Fibroblast of skin of left quadriceps (primary cell): ENCODE measurements at regions not wholly inside any gene's neighbourhood (a gene's known extent, or its start where the extent isn't known, plus 50 kb on each side); places are given as distances from the start of the nearest gene placed in this dataset.
"Not testable (repeated sequence)": the region's sequence is repeated elsewhere in the genome, so short reads cannot be mapped to it uniquely, and the experiment has no call there.

Source experiments
- DNase-seq, 2 experiments: peaks; one replicate each; pipeline ENCODE4 v3.0.0-alpha.2; 2013; ENCODE audit warnings: low read depth in 2 of 2

DNA sequence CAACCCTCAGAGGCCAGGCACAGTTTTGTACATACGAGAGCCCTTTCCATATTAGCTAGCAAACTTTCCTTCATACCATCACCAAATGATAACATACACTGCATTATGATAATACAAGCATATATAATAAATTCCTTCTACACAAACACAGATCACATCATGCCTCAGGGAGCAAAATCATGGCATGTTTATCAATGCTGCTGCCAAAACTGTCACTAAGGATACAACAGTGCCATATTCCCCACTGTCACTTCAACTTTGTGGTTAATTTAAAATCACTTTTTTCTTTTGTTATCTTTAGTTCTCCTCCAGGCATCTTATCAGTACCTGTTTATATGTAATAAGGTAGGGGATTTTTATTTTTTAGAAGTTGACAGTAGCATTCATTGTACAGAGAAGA is 196.3 kb downstream of the EPM2A start:
- no peak for DNase-seq

DNA sequence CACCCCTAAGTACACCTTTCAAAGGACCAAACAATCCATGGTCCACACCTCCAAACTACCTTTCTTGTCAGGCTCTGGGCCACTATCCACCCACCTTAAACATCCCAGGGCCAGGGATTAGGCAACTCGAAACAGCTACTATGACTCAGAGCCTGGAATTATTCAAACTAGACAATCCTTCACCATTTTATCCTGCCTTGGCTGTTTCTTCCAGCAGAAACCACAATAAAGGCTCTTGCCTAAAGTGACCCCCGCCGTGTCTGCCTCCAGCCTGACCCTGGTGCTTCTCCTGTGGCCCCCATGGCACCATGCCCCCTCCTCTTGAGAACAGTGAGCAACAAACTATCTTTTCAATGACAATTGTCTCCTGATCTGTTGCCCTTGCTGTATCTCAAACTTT is 195.5 kb downstream of the EPM2A start:
- DNase-seq: no peak

DNA sequence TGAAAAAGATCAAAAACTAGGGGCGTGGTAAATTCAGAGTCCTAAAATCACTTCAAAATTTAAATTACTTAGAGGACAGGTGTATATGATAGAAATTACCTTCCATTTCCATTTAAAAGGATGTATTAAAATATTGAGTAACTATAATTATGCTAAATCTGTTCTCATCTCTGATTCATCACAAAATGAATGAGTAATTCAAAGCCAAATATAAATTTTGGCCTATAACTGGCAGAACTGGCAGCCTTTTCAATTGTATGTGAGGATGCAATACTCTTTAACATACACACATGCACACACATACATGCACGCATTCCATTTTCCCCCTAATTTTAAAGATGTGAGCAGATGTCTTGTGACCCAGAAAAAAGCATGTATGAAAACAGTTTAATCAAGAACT is 194.6 kb downstream of the EPM2A start:
- no peak for DNase-seq

DNA sequence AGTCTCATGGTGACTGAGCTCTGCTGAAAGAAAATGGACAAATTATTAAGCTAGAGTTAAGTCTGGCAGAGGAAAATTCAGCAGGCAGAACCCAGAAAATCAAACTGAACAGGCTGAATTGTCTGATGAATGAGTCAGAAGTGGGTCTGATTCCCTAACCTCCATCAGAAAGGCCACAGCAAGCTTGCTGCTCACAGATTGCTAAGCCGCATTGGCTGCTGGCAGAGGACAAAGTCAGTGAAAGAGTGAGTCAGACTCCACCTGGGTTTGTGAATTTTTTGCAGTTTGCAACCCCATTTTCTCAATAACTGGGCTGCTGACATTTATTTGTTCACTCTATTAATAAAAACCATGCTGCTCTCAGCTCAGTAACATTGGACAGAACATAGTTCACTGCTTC is 191.3 kb downstream of the EPM2A start:
- peak; percentile 13 to 15 for DNase-seq

DNA sequence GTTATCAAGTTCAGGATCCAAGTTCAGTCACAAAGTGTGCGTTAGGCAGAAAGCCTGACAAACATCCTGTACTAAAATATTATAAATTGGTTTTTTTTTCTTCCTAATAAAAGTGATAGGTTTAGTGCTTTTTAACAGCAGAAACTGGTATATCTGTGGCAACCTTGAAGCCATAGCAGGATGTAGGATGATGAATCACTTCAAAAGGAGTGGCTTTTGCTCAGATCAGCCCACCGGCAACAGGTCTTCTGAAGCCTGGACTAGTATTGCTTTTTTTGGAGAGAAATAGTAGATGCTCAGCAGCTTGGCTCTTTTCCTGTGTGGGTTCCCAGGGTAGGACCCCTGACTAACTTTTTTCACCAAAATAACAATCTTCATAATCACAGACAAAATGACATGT is 190.8 kb downstream of the EPM2A start:
- DNase-seq: no peak

DNA sequence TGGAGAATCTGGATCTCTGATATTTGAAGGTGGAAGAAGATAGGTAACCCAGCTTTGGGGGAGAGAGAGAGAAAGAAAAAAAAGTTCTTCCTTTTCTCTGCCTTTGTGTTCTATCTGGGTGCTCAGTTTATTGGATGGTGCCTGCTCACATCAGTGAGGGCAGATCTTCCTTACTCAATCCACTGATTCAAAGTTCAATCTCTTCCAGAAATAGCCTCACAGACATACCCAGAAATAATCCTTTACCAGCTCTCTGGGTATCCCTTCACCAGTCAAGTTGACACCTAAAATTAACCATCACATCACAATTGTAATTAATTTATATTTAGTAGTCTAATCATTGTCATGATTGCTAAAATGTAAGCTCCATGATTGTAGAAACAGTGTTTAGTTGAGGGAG is 189.1 kb downstream of the EPM2A start:
- no peak for DNase-seq

DNA sequence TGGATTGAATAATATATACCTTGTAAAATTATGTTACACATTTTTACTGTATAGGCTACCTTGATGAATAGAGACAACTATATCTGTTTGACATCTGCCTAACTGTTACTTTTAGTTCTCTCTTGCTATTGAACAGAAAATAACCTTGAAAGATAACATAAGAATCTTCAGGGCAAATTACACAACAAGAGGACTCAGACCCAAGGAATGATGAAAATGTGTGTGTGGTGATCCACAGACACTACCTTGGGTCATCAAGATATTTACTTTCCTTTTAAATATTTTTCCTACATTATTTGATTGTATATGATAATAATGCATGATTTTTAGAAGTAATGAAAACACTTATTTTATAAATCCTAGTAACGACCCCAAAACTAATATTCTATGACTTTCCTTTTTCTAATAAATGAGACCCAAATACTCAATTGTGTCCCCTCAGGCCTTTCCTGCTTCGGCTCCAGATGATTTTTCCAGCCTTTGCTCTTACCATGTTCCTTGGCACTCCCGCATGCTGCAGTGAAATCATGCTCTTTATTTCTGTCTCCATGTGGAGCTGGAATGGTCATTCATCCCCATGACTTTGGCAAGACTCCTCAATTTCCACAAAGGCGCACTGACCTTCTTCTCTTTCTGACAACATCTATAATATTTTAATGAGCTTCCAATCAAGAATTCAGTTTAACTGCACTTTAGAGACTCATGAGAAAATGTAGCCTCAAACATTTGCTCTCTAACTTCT is 187.6 kb downstream of the EPM2A start:
- DNase-seq: no peak

DNA sequence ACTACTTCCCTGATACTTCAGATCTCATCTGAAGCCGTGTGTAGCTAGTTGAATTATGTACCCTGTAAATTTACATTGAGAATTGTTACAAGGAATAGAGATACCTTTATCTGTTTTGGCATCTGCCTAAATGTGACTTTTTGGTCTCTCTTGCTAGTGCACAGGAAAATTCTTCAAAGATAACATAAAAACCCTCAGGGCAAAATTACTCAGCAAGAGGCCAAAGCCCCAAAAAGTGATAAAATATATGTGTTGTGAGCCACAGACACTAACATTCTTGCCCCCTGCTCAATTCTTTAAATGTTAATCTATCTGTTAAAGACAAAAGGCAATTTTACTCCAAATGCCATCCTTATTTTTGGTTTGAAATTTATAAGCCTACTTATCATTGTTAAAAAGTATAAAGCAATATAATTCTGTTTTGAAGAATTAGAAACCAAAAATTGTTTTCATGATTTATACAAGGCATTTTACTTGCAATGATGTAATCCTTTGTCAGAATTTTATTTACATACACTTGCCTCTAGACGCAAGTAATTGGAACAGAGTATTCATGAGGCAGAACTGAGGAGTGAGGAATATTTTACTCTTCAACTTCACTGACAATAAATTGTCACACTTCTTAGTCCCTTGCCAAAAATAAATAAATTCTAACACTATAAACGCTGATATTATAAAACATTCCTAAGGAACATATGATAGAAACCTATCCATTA is 186.2 kb downstream of the EPM2A start:
- no peak for DNase-seq

DNA sequence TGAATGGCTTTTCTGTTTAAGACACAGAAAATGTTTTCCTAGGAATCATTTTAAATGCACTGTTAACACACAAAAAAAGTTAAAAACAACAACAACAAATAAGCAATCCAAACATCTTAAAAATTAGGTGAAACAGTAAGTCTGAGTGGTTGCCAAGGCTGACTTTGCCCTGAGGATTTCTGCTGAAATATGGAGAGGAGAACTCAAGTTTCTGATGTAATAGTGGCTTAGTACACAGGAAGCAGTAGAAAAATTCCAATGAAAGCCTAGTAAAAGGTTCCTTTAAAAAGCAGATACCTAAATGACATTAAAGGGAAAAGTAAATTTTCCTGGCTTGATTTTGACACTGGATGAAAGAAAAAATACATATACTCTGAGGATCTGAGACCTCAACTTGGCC is 184.2 kb downstream of the EPM2A start:
- no peak for DNase-seq

DNA sequence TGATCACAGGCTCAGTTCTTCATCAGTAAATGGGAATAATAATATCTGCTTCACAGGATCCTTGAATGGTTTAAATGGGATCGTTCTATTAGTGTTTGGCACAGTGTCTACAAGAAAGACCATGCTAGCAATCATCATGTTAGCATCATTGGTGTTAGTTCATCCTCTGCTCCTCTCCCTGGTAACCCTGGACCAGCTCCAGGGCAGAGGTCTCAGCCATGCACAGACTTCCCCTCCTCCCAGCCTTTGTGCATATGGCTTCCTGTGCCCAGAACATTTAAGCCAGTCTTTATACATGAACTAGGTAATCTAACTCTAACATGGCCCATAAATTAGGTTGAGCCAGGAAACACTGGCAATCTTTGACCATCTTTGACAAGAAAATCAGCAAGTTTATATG is 180.2 kb downstream of the EPM2A start:
- no peak for DNase-seq

DNA sequence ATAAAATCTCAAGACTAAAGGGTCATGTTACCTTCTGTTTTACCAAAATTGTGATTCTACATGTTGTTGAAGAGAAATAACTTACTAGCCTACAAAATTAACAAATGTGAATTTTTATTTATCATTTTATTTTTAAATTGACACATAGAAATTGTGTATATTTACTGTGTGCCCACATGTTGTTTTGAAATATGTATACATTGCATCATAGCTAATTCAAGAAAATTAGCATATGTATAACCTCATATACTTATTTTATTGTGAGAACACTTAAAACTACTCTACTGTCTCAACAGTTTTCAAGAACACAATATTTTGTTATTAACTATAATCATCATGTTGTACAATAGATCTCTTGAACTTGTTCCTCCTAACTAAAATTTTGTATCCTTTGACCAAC is 177.8 kb downstream of the EPM2A start:
- DNase-seq: no peak

DNA sequence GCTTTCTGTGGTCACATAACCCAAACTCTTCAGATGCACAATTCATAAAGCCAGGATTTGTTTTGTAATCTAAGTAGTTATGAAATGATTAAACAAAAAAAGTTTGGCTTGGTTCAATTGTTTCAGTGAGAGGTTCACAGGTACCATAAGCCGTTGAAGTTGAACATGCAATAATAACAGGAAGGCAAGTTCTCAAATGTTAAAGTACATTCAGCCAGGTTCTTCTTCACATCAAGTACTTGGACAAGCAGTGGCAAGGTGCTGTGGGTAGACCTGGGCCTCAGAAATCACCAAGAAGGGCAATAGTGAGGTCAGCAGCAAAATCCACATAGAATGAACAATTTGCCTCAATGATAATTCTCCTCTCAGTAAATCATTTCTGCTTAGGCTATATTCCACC is 175.5 kb downstream of the EPM2A start:
- DNase-seq: no peak

DNA sequence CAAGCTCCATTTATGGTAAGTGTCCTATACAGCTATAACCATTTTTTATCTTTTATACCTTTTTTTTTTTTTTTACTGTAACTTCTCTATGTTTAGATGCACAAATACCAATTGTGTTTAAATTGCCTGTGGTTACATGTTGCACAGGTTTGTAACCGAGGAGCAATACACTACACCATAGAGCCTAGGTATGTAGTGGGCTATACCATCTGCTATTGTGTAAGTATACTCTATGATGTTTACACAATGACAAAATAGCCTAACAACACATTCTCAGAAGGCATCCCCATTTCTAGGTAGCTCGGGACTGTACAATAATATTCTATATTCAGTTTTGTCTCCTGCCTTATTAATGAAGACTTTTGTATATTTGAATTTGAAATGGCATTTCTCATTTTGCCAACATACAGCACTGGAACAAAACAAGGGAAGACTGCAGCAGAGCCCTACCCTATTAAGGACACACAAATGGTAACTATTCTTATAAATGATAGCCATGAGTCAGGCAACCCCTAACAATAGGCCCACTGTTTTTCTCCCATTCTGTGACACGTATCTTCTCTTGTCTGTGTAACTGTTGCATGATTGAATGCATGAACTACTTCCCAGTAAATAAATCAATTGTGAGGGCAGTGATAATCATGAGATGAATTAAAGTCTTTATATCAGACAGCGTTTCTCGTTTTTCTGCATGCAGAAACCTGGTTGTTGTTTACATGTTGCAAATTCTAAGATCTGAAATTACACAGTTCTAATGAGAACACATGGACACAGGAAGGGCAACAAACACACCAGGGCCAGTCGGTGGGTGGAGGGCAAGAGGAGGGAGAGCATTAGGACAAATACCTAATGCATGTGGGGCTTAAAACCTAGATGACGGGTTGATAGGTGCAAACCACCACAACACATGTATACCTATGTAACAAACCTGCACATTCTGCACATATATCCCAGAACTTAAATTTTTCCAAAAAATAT is 173.9 kb downstream of the EPM2A start:
- no peak for DNase-seq

DNA sequence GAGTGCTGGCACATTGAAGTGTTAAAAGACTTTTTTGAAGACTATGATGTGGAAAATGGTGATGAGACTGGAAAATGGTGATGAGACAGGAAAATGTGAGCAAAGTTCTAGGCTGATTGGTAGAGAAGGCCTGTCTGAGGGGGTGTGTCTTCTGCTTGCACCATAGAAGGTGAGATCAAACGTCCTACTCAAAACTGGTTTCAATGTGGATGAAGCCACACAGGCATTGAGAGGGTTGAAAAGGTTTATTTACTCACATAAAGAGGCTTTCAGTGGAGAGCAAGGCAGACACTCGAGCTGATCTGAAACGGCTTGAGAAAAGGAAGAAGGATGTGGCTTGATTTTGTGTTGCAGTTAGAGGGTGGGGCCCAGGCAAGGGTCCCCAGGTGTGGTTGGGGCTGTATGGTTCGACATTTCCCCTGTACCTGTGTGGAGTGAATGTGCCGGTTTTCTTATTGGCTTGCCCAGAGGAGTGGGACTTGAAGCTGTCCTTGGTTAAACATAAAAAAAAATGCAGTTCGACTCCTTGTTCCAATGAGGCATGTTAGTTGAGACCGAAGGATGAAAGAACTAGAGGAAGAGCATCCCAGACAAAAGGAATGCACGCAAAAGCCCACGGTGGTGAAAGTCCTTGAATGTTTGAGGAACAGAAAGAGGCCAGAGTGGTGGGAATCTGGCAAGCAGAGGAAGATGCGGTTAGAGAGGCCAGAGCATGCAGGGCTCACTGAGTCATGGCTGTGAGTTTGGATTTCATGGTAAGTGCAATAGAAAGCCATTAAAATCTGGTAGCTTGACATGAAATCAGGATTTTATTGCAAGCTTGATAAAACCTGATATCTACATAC is 172.3 kb downstream of the EPM2A start:
- no peak for DNase-seq

DNA sequence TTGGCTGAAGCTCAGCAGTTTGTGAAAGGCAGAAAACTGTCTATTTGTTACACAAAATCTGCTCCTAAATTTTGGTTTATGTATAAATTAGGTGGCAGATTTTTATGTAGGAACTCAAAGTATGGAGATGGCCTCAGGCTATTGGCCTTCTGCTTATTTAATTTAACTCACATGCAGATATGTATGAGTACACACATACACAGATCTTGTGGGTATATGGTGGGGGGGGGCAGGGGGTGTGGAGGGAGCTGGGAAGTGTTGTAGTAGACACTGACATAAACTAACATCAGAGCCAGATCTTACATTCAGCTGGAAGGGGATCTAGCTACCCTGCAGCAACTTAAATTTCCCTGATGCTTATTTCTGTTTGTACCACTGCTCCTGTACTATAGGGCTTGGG is 170.8 kb downstream of the EPM2A start:
- no peak for DNase-seq

DNA sequence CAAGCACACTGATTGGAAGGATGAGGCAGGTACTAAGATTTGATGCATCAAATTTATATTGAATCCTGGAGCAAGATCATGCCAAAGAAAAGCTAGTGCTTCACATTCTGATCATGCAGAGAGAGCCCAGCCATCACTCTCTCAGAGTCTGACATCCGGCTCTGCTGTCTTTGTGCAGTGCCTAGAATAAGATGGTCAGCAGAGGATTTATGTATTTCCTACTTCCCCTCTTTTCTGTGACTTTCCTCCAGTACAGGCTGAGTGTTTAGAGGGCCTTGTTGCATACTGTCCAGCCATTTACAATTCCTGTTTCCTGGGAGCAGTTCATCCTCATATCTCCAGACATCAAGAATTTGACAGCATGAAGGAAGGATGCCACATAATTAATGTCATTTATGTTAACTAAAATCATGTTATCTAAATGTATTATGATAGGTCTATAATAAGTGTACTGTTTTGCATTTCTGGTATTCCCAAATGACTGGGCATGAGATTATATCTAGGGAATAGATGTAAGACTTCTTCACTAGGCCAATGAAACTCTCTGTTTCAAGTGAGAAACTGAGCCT is 167.6 kb downstream of the EPM2A start:
- DNase-seq: no peak

DNA sequence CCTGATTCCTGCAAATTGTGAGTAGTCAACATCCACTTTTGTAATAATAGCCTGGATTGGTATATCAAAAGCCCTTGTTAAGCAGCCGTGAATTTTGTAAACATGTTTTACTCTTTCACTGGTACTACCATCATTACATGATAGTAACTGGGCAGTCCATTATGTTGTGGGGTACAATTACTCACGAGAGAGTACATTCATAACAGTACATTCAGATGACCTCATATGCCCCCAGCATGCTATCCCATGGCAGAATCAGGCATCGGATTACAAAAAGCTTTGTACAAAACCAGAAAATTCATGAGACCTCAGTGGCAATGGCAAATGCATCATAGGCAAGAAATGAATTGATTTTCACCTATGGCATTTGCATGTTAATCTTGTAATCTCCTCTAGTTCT is 166.2 kb downstream of the EPM2A start:
- DNase-seq: no peak

DNA sequence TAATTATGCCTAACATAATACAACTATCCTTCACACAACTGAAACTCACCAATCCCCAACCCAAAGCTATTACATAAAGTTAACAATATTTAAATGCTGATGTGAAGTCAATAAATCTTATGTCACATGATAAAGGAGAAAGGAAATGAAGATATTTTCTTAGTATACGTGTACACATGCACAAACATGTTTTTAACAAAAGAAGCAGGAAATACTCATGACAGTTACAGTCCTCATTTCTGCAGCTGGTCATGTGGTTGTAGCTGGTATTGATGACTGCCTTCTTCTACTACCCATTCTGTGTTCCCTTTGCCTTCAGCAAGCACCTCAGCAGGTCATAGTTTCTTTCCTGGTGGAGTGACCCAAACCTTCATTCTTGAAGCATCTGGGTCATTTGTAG is 165.0 kb downstream of the EPM2A start:
- DNase-seq: not testable (repeated sequence)

DNA sequence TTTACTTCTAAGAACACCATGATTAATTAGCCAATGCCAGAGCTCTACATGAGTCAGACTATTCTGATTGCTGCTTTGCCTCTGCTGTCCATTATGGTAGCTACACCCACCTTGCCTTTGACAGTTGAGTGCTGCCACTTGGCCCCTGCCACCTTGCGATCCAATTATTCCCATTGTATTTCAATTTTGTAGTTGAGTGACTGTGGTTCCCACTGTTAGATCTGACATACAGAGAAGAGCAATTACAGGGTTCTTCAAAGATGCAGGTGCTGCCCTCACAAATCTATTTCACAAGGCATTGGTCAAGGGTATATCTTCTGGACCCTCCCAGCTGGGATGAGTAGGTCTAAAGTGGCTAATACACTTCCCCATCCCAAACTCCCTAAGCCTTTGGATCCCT is 161.1 kb downstream of the EPM2A start:
- not testable (repeated sequence) for DNase-seq
